H9 (cell line): ENCODE measurements at regions not wholly inside any gene's neighbourhood (a gene's known extent, or its start where the extent isn't known, plus 50 kb on each side); places are given as distances from the start of the nearest gene placed in this dataset.

Source experiments
- DNase-seq: peaks from one replicate; pipeline ENCODE4 v3.0.0-alpha.2; 2017
- H2AFZ ChIP-seq: one replicate; pipeline ENCODE4 v1.6.1; 2013; ENCODE audit warnings: mild to moderate bottlenecking, low read length, control low read depth, moderate library complexity
- H2AK5ac ChIP-seq: 2 replicates; pipeline ENCODE4 v1.6.1; 2013; ENCODE audit warnings: low read length, control low read depth, mixed read lengths; ENCODE audit not compliant: insufficient read length
- H2BK120ac ChIP-seq: one replicate; pipeline ENCODE4 v1.6.1; 2013; ENCODE audit warnings: low read depth, mild to moderate bottlenecking, low read length, control low read depth, inconsistent platforms; ENCODE audit not compliant: poor library complexity, severe bottlenecking
- H2BK12ac ChIP-seq: 2 replicates; pipeline ENCODE4 v1.6.1; 2013; ENCODE audit warnings: low read length, control low read depth, mixed read lengths, low read depth; ENCODE audit not compliant: insufficient read length
- H2BK15ac ChIP-seq: 2 replicates; pipeline ENCODE4 v1.6.1; 2013; ENCODE audit warnings: low read depth, low read length, control low read depth
- H2BK20ac ChIP-seq: one replicate; pipeline ENCODE4 v1.6.1; 2013; ENCODE audit warnings: low read depth, mild to moderate bottlenecking, low read length, control low read depth, inconsistent platforms; ENCODE audit not compliant: poor library complexity, severe bottlenecking
- H2BK5ac ChIP-seq: 2 replicates; pipeline ENCODE4 v1.6.1; 2013; ENCODE audit warnings: low read length, control low read depth, mixed read lengths; ENCODE audit not compliant: insufficient read length
- H3K14ac ChIP-seq: 2 replicates; pipeline ENCODE4 v1.6.1; 2013; ENCODE audit warnings: low read length, control low read depth; ENCODE audit not compliant: insufficient read depth
- H3K18ac ChIP-seq: 2 replicates; pipeline ENCODE4 v1.6.1; 2013; ENCODE audit warnings: low read depth, mild to moderate bottlenecking, mixed read lengths, low read length, control low read depth; ENCODE audit not compliant: insufficient read length
- H3K23ac ChIP-seq: 2 replicates; pipeline ENCODE4 v1.6.1; 2013; ENCODE audit warnings: low read length, control low read depth, mixed read lengths, low read depth; ENCODE audit not compliant: insufficient read length
- H3K23me2 ChIP-seq: 2 replicates; pipeline ENCODE4 v1.6.1; 2013; ENCODE audit warnings: low read depth, mild to moderate bottlenecking, mixed read lengths, low read length, control low read depth; ENCODE audit not compliant: insufficient read length, poor library complexity, severe bottlenecking
- H3K27ac ChIP-seq: 2 replicates; pipeline ENCODE4 v1.5.1; 2013; ENCODE audit warnings: low read length, control low read depth, mixed read lengths, low read depth; ENCODE audit not compliant: insufficient read length
- H3K27me3 ChIP-seq: 2 replicates; pipeline ENCODE4 v1.6.1; 2013; ENCODE audit warnings: low read length, control low read depth, inconsistent platforms; ENCODE audit not compliant: insufficient read depth
- H3K4ac ChIP-seq: 2 replicates; pipeline ENCODE4 v1.6.1; 2013; ENCODE audit warnings: low read depth, mild to moderate bottlenecking, control low read depth, inconsistent platforms, low read length, moderate library complexity
- H3K4me1 ChIP-seq: 2 replicates; pipeline ENCODE4 v1.6.1; 2013; ENCODE audit warnings: low read length, control low read depth, inconsistent platforms; ENCODE audit not compliant: insufficient read depth
- H3K4me2 ChIP-seq: 2 replicates; pipeline ENCODE4 v1.6.1; 2013; ENCODE audit warnings: low read length, control low read depth, mixed read lengths; ENCODE audit not compliant: insufficient read length, insufficient read depth
- H3K56ac ChIP-seq: 2 replicates; pipeline ENCODE4 v1.6.1; 2013; ENCODE audit warnings: low read depth, mild to moderate bottlenecking, mixed read lengths, low read length, control low read depth; ENCODE audit not compliant: insufficient read length
- H3K79me1 ChIP-seq: 2 replicates; pipeline ENCODE4 v1.6.1; 2013; ENCODE audit warnings: low read depth, mild to moderate bottlenecking, moderate library complexity, low read length, control low read depth, inconsistent platforms; ENCODE audit not compliant: insufficient read depth, poor library complexity, severe bottlenecking
- H3K79me2 ChIP-seq: 2 replicates; pipeline ENCODE4 v1.6.1; 2013; ENCODE audit warnings: low read length, control low read depth, inconsistent platforms; ENCODE audit not compliant: insufficient read depth
- H3K9ac ChIP-seq: 2 replicates; pipeline ENCODE4 v1.6.1; 2013; ENCODE audit warnings: low read length, control low read depth, mixed read lengths; ENCODE audit not compliant: insufficient read length; ENCODE audit errors: extremely low read depth
- H3K9me3 ChIP-seq: one replicate; pipeline ENCODE4 v1.6.1; 2013; ENCODE audit warnings: low read depth, low read length, inconsistent platforms; ENCODE audit not compliant: control insufficient read depth
- H3T11ph ChIP-seq: one replicate; pipeline ENCODE4 v1.6.1; 2013; ENCODE audit warnings: mild to moderate bottlenecking, low read length, control low read depth, inconsistent platforms
- H4K20me1 ChIP-seq: one replicate; pipeline ENCODE4 v1.6.1; 2013; ENCODE audit not compliant: control insufficient read depth, insufficient read length, insufficient read depth
- H4K5ac ChIP-seq: 2 replicates; pipeline ENCODE4 v1.6.1; 2013; ENCODE audit warnings: low read depth, mild to moderate bottlenecking, mixed read lengths, low read length, control low read depth; ENCODE audit not compliant: insufficient read length
- H4K8ac ChIP-seq: replicated peaks from 2 replicates; pipeline ENCODE4 v1.6.1; 2013; ENCODE audit warnings: low read length, control low read depth, mixed read lengths, low read depth; ENCODE audit not compliant: insufficient read length
- H4K91ac ChIP-seq: 2 replicates; pipeline ENCODE4 v1.6.1; 2013; ENCODE audit warnings: low read depth, mild to moderate bottlenecking, moderate library complexity, mixed read lengths, low read length, control low read depth; ENCODE audit not compliant: insufficient read length
- H3K27ac Mint-ChIP-seq, 3 experiments: 2 replicates in 2 of 3; 3 replicates in 1 of 3; pipeline ENCODE4 v1.8.0; 2020 to 2021; ENCODE audit warnings: mixed read lengths in 3 of 3, mild to moderate bottlenecking in 1 of 3, moderate library complexity in 1 of 3
- H3K27me3 Mint-ChIP-seq: 2 replicates; pipeline ENCODE4 v1.8.0; 2021; ENCODE audit warnings: low read depth, mild to moderate bottlenecking, moderate library complexity, mixed read lengths
- H3K36me3 Mint-ChIP-seq, 3 experiments: 2 replicates in 2 of 3; 3 replicates in 1 of 3; pipeline ENCODE4 v1.8.0; 2020 to 2021; ENCODE audit warnings: low read depth in 3 of 3, mixed read lengths in 3 of 3; ENCODE audit not compliant: insufficient read depth in 1 of 3
- H3K4me1 Mint-ChIP-seq, 2 experiments: 2 replicates each; pipeline ENCODE4 v1.8.0; 2020; ENCODE audit warnings: mixed read lengths in 2 of 2
- H3K4me3 Mint-ChIP-seq, 2 experiments: 2 replicates in 1 of 2; 3 replicates in 1 of 2; pipeline ENCODE4 v1.8.0; 2020 to 2021; ENCODE audit warnings: mild to moderate bottlenecking in 2 of 2, mixed read lengths in 2 of 2, moderate library complexity in 1 of 2
- H3K9me3 Mint-ChIP-seq, 2 experiments: 2 replicates in 1 of 2; 3 replicates in 1 of 2; pipeline ENCODE4 v1.8.0; 2020; ENCODE audit warnings: mild to moderate bottlenecking in 2 of 2, mixed read lengths in 2 of 2, moderate library complexity in 1 of 2
- CTCF ChIP-seq: fragments of 200-600 bp; sonication (generic); conservative IDR thresholded peaks from 3 replicates; pipeline ENCODE4 v1.8.0; 2021; ENCODE audit warnings: antibody characterized with exemption, mild to moderate bottlenecking
- WGBS: extraction: QIAGEN DNeasy Blood & Tissue Kit; methylation state at CpG from one replicate; pipeline ENCODE4 v1.1.7; 2013; ENCODE audit warnings: missing lambda C conversion rate, low lambda C conversion rate, mixed read lengths; ENCODE audit not compliant: insufficient read length; ENCODE audit errors: extremely low coverage; 5-methylcytosine and 5-hydroxymethylcytosine counted together

GRCh38 chr7:82494420-82494819, 50.8 kb upstream of the CACNA2D1 start:
- Mint-ChIP-seq H3K9me3 (no peaks in the 10 kb centered on the region; a peak in 2 of 5 replicates), H3K27me3 (peaks cover 2% of the 10 kb centered on the region), H3K4me3 (no peak overlapping the region), H3K27ac (no peak overlapping the region), H3K36me3 (no peaks in the 10 kb centered on the region), H3K4me1 (no peaks in the 10 kb centered on the region)
- Histone ChIP-seq H3K79me2 (no peaks in the 10 kb centered on the region), H2BK12ac (no peak overlapping the region), H3K56ac (no peak overlapping the region), H2BK120ac (no peak overlapping the region), H3K9me3 (no peaks in the 10 kb centered on the region), H4K20me1 (no peaks in the 10 kb centered on the region), H4K91ac (no peak overlapping the region), H3T11ph (no peak overlapping the region), H3K27ac (no peak overlapping the region), H4K8ac (no peak overlapping the region), H2AFZ (no peak overlapping the region), H3K4ac (no peak overlapping the region), H2BK5ac (no peak overlapping the region), H2AK5ac (no peak overlapping the region), H4K5ac (no peak overlapping the region), H3K4me1 (no peaks in the 10 kb centered on the region), H3K18ac (no peak overlapping the region), H3K14ac (no peak overlapping the region), H3K4me2 (no peak overlapping the region), H3K23ac (no peak overlapping the region), H3K27me3 (no peaks in the 10 kb centered on the region), H3K23me2 (no peaks in the 10 kb centered on the region), H3K79me1 (no peaks in the 10 kb centered on the region), H2BK15ac (no peak overlapping the region), H2BK20ac (no peak overlapping the region), H3K9ac (no peak overlapping the region)
- WGBS = no CpG with 5 or more reads among the region's 1 CpG
- TF ChIP-seq CTCF = no peak
- no peak for DNase-seq
